Panc1 (cell line): ENCODE measurements at regions not wholly inside any gene's neighbourhood (a gene's known extent, or its start where the extent isn't known, plus 50 kb on each side); places are given as distances from the start of the nearest gene placed in this dataset.

Experiments
- CTCF ChIP-seq: fragments of 450-650 bp; IDR thresholded peaks from 2 replicates; pipeline ENCODE4 v1.5.1; 2017; ENCODE audit warnings: mild to moderate bottlenecking
- POLR2AphosphoS5 ChIP-seq: IDR thresholded peaks from 2 replicates; pipeline ENCODE4 v1.6.1; 2012; ENCODE audit warnings: mild to moderate bottlenecking, low read depth, low read length, moderate library complexity
- REST ChIP-seq, 2 experiments: IDR thresholded peaks; 2 replicates each; pipeline ENCODE4 v1.6.1; 2011 to 2012; ENCODE audit warnings: low read depth in 2 of 2, control low read depth in 1 of 2, low read length in 1 of 2, mild to moderate bottlenecking in 1 of 2, moderate library complexity in 1 of 2; ENCODE audit not compliant: insufficient read depth in 1 of 2
- TCF7L2 ChIP-seq: IDR thresholded peaks from 2 replicates; pipeline ENCODE4 v1.6.1; 2011; ENCODE audit warnings: mild to moderate bottlenecking, low read depth, low read length, inconsistent platforms

- TF ChIP-seq CTCF: no peak
- no peak for TF ChIP-seq POLR2AphosphoS5
- TF ChIP-seq TCF7L2: no peak
- no peak for TF ChIP-seq REST (IDR thresholded peaks at IDR 0.05; ENCODE audit: insufficient read depth in 1 of 2, low read depth in 2 of 2, low read length in 1 of 2)
These were observed 237.5 kb downstream of the BCOR start for GRCh38 chrX:39859991-39860861.
